HG03469 (cell line): ENCODE measurements at regions not wholly inside any gene's neighbourhood (a gene's known extent, or its start where the extent isn't known, plus 50 kb on each side); places are given as distances from the start of the nearest gene placed in this dataset.
"Not testable (repeated sequence)": the region's sequence is repeated elsewhere in the genome, so short reads cannot be mapped to it uniquely, and the experiment has no call there.

Experiments used
- ATAC-seq: cut with Tn5 transposase; IDR thresholded peaks from one replicate; pipeline ENCODE4 v1.9.1; 2021; ENCODE audit warnings: mild to moderate bottlenecking, moderate library complexity, moderate number of reproducible peaks; ENCODE audit not compliant: unreplicated experiment

DNA sequence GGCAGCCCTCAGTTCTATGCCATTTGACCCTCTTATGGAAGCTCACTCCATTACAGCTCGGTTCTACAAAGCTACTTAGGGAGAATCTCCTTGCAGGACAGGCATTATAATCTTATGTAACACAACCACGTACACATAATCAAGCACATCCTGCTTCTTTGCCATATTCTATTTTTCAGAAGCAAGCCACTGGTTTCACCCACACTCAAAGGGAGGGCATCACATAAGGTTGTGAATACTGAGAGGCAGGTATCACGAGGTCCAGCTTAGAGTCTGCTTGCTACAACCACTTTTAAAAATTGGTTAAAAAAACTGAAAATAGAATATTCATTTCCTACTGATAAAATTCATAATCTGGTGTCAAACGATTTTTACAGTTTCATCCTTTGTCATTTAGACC, 589.2 kb downstream of the SLC16A7 start:
- ATAC-seq, result no peak

DNA sequence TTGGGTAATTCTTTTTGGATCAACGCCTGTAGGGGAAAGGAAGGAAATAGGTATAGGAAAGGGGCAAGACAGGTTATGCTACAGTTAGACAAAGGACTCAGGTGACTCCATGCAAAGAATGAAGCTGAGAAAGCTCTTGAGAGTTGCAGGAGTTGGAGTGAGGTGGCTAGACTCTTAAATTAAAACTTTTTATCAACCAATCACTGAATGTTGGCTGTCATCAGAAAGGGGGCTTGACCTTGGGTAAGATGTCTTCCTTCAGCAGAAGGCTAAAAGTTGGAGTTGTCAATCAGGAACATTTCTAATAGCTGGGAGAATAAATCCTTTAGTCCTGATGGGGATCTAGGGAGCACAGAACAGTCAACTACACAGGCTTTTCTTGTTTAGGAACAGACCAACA, 595.4 kb downstream of the SLC16A7 start:
- ATAC-seq, result no peak

DNA sequence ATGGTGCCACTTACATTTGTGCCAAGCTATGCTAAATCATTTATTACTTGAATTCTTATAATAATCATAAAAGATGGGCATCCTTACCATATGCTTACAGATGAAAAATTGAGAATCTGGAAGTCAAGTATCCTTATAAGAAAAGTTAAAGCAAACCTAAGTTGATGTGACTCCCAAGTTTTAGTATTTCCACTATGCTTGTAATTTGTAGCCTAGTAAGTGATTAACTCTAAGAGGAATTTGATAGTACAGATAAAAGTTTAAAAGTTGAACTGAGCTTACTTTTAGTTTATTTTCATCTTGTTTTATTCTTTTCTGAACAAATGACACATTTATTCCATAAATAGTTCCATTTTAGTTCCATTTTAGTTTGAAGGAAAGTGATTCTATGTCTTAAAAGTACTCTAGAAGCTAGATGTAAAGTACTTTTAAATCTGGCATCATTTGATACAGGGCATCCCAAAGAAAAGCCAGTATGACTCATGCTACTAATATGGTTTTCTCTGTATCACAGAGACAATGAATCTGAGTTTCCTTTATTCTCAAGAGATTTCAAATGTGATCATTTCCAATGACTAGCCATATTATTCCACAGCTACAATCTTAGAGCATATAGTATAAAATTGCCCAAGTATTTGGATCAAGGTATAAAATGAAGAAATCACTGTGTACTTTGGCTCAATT, 596.0 kb downstream of the SLC16A7 start:
- no peak for ATAC-seq

- ATAC-seq, result no peak
These were observed 598.8 kb downstream of the SLC16A7 start for GRCh38 chr12:60194678-60195077.

DNA sequence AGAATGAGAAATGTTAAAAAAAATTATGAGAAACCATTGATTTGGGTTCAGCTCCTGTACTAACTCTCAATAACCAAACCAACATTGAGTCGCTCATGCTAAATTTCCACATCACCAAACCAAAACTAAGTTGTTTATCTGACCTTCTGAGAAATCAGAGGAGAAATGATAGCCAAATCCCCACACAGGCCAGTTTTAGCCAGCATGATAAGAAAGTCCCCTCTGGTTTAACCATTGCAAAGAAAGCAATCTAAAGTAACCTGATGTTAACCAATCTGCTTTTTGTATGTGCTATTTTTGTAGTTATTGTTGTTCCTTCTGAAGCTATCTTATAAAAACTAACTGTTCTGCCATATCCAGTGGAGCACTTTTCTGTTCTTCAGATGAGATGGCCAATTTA, 599.7 kb downstream of the SLC16A7 start:
- no peak for ATAC-seq

GRCh38 chr12:60196366-60196765, 600.5 kb downstream of the SLC16A7 start:
- ATAC-seq, result no peak

DNA sequence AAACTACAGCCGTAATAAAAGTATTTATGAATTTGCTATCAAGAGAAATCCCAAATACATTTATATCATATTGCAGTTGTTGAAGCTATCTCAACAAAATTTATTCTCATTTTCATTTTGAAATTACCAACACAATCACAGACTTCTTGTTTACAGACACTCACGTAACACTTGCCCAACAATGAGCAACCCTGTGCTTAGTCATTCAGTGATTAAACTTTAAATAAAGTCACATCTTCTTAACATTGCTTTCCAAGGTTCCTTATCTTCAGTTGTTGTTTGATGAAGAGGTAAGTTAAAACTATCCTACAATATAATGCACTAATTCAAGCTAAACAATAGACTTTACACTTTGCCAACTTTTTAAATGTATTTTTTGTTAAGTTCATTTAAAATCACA, 601.8 kb downstream of the SLC16A7 start:
- ATAC-seq, result no peak

DNA sequence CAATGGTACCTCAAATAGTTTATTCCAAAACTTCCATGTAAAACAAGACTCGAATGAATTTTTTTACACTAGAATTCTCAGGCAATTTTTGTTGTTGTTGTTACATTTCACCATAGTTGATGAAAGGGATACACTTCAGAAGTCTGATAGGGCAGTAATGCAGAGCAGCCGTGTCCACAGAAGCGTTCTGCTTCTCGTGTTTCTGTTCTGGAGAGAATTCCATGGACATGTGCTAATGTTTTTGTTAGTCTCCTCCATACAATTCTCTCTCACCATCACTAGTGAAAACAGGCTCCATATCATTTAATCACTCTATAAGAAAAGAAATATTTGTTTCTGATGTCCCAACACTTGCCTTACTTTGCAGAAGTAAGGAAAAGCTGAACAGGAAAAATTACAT, 606.1 kb downstream of the SLC16A7 start:
- no peak for ATAC-seq

GRCh38 chr12:60205500-60205899, 609.7 kb downstream of the SLC16A7 start:
- ATAC-seq, result no peak

- ATAC-seq, result no peak
These were observed 613.7 kb downstream of the SLC16A7 start for GRCh38 chr12:60209521-60209920.

DNA sequence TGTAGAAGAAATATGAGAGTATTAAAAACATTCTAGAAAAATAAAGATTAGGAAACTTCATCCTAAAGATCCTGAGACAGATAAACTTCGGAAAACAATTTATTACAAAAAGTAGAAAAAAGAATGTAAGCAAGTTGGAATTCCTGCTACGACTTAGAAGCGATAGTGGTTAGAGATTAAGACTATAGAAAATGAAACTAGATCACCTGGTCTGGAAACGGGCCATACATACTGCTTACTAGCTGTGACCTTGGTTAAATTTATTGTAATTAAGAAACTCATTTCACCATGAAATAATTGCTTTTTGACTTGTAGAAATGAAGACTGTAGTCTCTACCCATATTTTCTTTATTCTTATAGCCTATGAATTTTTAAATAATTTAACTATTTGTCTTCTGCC, 614.1 kb downstream of the SLC16A7 start:
- no peak for ATAC-seq

- no peak for ATAC-seq
These were observed 614.9 kb downstream of the SLC16A7 start for GRCh38 chr12:60210756-60211155.

GRCh38 chr12:60211244-60211643, 615.4 kb downstream of the SLC16A7 start:
- ATAC-seq, result no peak

- ATAC-seq, result no peak
These were observed 616.6 kb downstream of the SLC16A7 start for GRCh38 chr12:60212159-60213000.

GRCh38 chr12:60213272-60213671, 617.4 kb downstream of the SLC16A7 start:
- not testable (repeated sequence) for ATAC-seq

GRCh38 chr12:60216226-60216625, 620.4 kb downstream of the SLC16A7 start:
- ATAC-seq, result no peak

DNA sequence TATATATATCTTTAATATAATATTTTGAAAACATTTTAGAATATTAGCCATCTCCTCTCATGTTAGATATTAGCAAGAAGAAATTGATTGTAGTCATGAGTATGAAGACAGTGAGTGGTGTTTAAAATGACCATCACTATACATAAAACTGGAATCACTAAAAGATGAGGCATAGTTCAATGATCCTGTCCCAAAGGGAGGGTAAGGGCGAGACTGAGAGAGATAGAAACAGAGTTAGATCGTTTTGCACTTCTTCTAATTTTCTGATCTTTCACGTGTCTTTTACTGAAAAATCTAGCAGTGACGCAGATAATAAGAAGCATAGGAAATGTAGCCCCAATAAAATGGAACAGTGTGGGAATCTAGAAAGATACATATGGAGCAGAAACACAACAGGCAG, 627.4 kb downstream of the SLC16A7 start:
- no peak for ATAC-seq

DNA sequence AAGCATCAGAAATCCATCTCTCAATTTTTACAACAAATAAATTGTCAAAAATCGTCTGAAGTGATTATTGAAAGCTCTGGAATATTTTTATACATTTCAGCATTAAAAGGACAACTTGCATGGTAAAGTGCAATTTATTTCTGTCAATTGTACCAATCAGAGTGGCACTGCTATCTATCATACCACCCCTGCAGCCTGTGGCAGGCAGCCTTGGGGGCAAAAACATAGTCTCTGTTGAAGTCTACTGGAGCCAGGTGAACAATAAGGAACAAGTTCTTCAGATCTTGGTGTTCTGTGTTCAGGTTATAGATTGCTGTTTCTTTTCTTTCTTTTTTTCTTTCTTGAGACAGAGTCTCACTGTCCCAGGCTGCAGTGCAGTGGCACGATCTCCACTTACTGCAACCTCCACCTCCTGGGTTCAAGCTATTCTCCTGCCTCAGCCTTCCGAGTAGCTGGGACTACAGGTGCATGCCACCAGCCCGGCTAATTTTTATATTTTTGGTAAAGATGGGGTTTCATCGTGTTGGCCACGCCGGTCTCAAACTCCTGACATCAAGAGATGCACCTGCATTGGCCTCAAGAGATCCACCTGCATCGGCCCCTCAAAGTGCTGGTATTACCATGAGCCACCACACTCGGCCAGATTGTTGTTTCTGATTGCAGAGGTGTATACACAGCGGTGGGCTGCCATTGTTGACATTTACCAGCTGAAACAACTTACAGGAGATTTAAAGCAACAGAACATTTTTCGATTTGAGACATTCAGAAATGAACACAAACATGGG, 629.6 kb downstream of the SLC16A7 start:
- no peak for ATAC-seq

GRCh38 chr12:60227916-60228315, 632.1 kb downstream of the SLC16A7 start:
- ATAC-seq, result no peak

GRCh38 chr12:60230056-60230455, 634.2 kb downstream of the SLC16A7 start:
- ATAC-seq, result no peak

GRCh38 chr12:60231303-60231702, 635.5 kb downstream of the SLC16A7 start:
- no peak for ATAC-seq
